Tibial nerve (tissue), 4 donors: ENCODE measurements at regions not wholly inside any gene's neighbourhood (a gene's known extent, or its start where the extent isn't known, plus 50 kb on each side); places are given as distances from the start of the nearest gene placed in this dataset.

ENCODE experiments used
- CTCF ChIP-seq, 5 experiments: fragments of 200-600 bp in 3 of 5; fragments of 450-650 bp in 2 of 5; sonication (generic) in 3 of 5; IDR thresholded peaks; one replicate each; pipeline ENCODE4 v1.5.1; 2016 to 2019; ENCODE audit warnings: antibody characterized with exemption in 5 of 5, mild to moderate bottlenecking in 3 of 5, moderate library complexity in 2 of 5
- EP300 ChIP-seq, 2 donors: sonication (generic); formaldehyde crosslinking; IDR thresholded peaks; one replicate each; pipeline ENCODE4 v1.6.1; 2017; ENCODE audit warnings: antibody characterized with exemption in 2 of 2, mild to moderate bottlenecking in 1 of 2
- POLR2A ChIP-seq, 2 donors: fragments of 450-650 bp; IDR thresholded peaks; one replicate each; pipeline ENCODE4 v1.6.1; 2017; ENCODE audit warnings: antibody characterized with exemption in 2 of 2, mild to moderate bottlenecking in 2 of 2, moderate library complexity in 2 of 2

DNA sequence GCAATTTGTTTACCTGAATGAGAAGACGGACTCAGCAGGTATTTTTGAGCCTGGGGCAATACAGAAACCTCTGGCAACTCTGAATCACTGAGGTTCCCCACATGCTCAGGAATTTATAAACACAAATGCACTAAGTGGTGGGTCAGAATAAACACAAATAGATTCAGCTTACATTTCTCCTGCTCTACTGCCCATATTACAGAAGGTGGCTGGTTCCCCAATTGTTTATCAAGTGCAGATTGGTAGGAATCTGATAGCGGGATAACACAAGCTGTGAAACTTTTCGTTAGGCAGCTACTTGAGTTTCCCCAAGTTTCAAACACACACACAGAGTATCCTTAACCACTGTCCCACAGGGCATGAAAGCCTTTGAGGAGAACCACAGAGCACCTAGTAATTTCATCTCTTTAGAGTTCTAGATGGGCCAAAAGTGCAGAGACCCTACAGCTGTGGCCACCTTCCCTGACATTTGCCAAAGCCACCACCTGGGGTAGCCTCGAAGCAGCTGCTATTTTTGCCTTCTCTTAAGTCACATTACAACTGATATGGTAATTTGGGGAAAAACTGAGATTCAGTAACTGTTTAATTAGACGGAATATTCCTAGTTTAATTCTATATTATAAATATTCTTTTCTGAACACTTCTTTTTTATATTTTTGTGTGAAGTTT, 204.2 kb upstream of the PTCHD4 start:
- TF ChIP-seq EP300 (IDR thresholded peaks at IDR 0.05): no peak
- no peak for TF ChIP-seq CTCF (IDR thresholded peaks at IDR 0.05)
- no peak for TF ChIP-seq POLR2A (IDR thresholded peaks at IDR 0.05)
